Ishikawa (cell line): ENCODE measurements at regions not wholly inside any gene's neighbourhood (a gene's known extent, or its start where the extent isn't known, plus 50 kb on each side); places are given as distances from the start of the nearest gene placed in this dataset.

Experiments
- CEBPB ChIP-seq: IDR thresholded peaks from 2 replicates; pipeline ENCODE4 v1.6.1; 2012
- CREB1 ChIP-seq: IDR thresholded peaks from 2 replicates; pipeline ENCODE4 v1.6.1; 2012; ENCODE audit warnings: low read depth
- EGR1 ChIP-seq: IDR thresholded peaks from 2 replicates; pipeline ENCODE4 v1.6.1; 2012
- EP300 ChIP-seq: IDR thresholded peaks from 2 replicates; pipeline ENCODE4 v1.6.1; 2012; ENCODE audit warnings: borderline replicate concordance
- FOXM1 ChIP-seq: IDR thresholded peaks from 2 replicates; pipeline ENCODE4 v1.6.1; 2012; ENCODE audit warnings: low read depth, borderline replicate concordance
- NFIC ChIP-seq: IDR thresholded peaks from 2 replicates; pipeline ENCODE4 v1.6.1; 2012
- RAD21 ChIP-seq: IDR thresholded peaks from 2 replicates; pipeline ENCODE4 v1.6.1; 2012; ENCODE audit warnings: low read depth
- REST ChIP-seq: IDR thresholded peaks from 2 replicates; pipeline ENCODE4 v1.6.1; 2012; ENCODE audit warnings: low read depth, mild to moderate bottlenecking
- TAF1 ChIP-seq: IDR thresholded peaks from 2 replicates; pipeline ENCODE4 v1.6.1; 2012; ENCODE audit warnings: low read depth, mild to moderate bottlenecking
- TCF12 ChIP-seq: IDR thresholded peaks from 2 replicates; pipeline ENCODE4 v1.6.1; 2012; ENCODE audit warnings: low read depth
- TEAD4 ChIP-seq: IDR thresholded peaks from 2 replicates; pipeline ENCODE4 v1.6.1; 2012
- USF1 ChIP-seq: IDR thresholded peaks from 2 replicates; pipeline ENCODE4 v1.6.1; 2012
- YY1 ChIP-seq: IDR thresholded peaks from 2 replicates; pipeline ENCODE4 v1.6.1; 2012; ENCODE audit warnings: low read depth
- ZBTB7A ChIP-seq: IDR thresholded peaks from 2 replicates; pipeline ENCODE4 v1.6.1; 2012; ENCODE audit warnings: low read depth
- TF ChIP-seq, protein P1 (sequence below): IDR thresholded peaks from 2 replicates; pipeline ENCODE4 v1.6.1; 2012

GRCh38 chr2:133847591-133847990, 279.3 kb upstream of the NCKAP5 start:
- TF ChIP-seq USF1, result no peak
- no peak for TF ChIP-seq TAF1
- TF ChIP-seq EGR1, result no peak
- TF ChIP-seq FOXM1, result no peak
- no peak for TF ChIP-seq TCF12
- TF ChIP-seq NFIC, result no peak
- TF ChIP-seq CREB1, result no peak
- TF ChIP-seq TEAD4, result no peak
- no peak for TF ChIP-seq ZBTB7A

GRCh38 chr2:133848111-133848649, 279.9 kb upstream of the NCKAP5 start:
- TF ChIP-seq TAF1, result no peak
- no peak for TF ChIP-seq TCF12

DNA sequence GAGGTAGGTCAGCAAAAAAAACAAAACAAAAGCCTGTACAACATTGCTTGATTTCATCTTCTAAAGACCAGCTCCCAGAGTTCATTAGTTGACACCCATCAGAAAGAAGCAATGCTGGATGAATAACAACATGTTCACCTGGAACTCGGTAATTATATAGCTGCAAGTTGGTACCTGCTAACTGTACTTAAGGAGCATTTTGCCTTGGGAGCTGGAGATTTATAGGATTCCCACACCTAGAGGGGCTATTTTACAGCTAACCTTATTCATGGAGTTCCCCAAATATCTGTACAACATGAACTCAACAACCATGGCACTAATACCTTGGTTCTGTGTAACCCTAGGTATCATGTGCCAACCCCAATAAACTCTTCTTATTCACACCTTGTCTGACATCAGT, 281.1 kb upstream of the NCKAP5 start:
- TF ChIP-seq CREB1 (no peak), FOXM1 (no peak), EP300 (no peak), CEBPB (no peak), REST (no peak), RAD21 (no peak), YY1 (no peak)
- TF ChIP-seq, protein P1, sequence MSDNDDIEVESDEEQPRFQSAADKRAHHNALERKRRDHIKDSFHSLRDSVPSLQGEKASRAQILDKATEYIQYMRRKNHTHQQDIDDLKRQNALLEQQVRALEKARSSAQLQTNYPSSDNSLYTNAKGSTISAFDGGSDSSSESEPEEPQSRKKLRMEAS, result no peak

DNA sequence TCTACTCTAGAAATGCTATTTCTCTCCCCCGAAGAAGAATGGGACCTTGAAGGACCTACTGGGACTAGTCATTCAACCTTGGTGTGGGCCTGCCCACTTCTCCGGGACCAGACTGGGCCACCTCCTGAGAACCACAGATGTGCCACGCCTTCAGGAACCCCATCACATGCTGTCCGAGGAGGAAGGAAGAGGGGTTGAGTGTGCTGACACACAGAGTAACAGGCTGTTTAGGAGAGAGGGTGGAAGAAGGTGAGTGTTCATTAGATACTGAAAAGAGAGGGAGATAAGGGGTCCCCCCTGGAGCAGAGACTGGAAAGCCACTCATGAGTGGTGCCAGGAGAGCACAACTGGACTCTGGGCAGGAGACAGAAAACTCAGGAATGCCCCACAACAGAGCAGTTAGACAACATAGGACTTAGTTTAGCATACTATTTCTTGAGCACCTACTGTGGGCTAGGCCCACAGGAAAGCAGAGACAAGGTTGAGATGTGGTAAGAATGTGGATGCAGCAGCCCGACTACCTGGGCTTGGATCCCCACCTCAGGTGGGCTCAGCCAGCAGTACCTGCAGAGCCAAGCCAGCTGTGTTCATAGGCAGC, 286.4 kb upstream of the NCKAP5 start:
- TF ChIP-seq EP300 (no peak), EGR1 (no peak), FOXM1 (no peak), CREB1 (no peak), TEAD4 (no peak), TAF1 (no peak), NFIC (no peak)
- TF ChIP-seq, protein P1, result no peak

DNA sequence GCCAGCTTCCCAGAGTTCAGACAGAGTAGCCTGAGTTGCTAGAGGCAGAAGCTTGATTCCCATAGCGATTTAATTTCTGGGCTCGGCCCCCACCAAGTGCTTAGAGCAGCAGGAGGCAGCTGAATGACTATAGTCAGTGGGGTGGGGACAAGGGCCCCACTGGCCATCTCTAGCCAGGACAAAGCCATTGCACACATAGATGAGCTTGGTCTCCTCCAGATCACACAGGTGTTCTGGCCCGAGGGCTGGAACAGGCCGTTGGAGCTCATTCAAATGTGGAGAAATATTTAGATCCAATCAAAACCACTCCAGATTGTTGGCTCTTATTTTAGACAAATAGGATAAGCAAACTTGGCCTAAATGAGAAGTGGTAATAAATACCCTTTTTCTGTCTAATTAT, 287.3 kb upstream of the NCKAP5 start:
- TF ChIP-seq CEBPB, result no peak
- no peak for TF ChIP-seq CREB1
- no peak for TF ChIP-seq TEAD4
- TF ChIP-seq TCF12, result no peak
- no peak for TF ChIP-seq FOXM1
- TF ChIP-seq USF1, result no peak
- no peak for TF ChIP-seq EGR1
- no peak for TF ChIP-seq NFIC
- TF ChIP-seq REST, result no peak

DNA sequence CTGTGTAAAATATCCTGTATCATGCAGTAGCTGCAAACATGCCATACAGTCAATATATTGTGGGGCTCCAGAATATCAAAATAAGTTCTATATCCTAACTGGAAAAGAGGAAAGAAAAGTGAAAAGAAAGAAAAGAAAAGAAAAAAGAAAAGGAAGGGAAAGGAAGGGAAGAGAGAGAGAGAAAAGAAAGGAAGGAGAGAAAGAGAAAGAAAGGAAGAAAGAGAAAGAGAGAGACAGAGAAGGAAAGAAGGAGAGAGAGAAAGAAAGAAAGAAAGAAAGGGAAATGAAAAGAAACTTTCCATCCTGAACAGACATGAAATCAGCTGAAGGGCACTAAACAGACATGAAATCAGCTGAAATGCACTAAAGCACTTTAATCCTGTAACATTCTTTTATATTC, 288.4 kb upstream of the NCKAP5 start:
- TF ChIP-seq, protein P1, result no peak

- TF ChIP-seq RAD21, result no peak
- no peak for TF ChIP-seq NFIC
- TF ChIP-seq USF1, result no peak
- no peak for TF ChIP-seq CREB1
- no peak for TF ChIP-seq TEAD4
- no peak for TF ChIP-seq CEBPB
- TF ChIP-seq ZBTB7A, result no peak
- no peak for TF ChIP-seq EGR1
- TF ChIP-seq YY1, result no peak
- TF ChIP-seq EP300, result no peak
- TF ChIP-seq REST, result no peak
- TF ChIP-seq, protein P1, result no peak
- no peak for TF ChIP-seq TAF1
Observed at GRCh38 chr2:133859578-133859977, 291.3 kb upstream of the NCKAP5 start.
